ENCODE measurements at regions not wholly inside any gene's neighbourhood (a gene's known extent, or its start where the extent isn't known, plus 50 kb on each side); places are given as distances from the start of the nearest gene placed in this dataset.

- no peak for TF ChIP-seq POLR2A (IDR thresholded peaks at IDR 0.05; ENCODE audit: low read depth, low read length)
- TF ChIP-seq CEBPZ (IDR thresholded peaks at IDR 0.05; ENCODE audit: low read depth, low read length), result no peak
These were observed 337.9 kb upstream of the SLC39A10 start for GRCh38 chr2:195319112-195319460.

All from GM12878 (cell line).